Testis (tissue), 2 donors: ENCODE measurements at regions not wholly inside any gene's neighbourhood (a gene's known extent, or its start where the extent isn't known, plus 50 kb on each side); places are given as distances from the start of the nearest gene placed in this dataset.
A peak's percentile ranks its signal among the peaks of the same experiment; 100 is the strongest.

Experiments
- DNase-seq: peaks from one replicate; pipeline ENCODE4 v3.0.0-alpha.2; 2019
- H3K27ac ChIP-seq, 2 donors: fragments of 200-600 bp; sonication (generic); one replicate each; pipeline ENCODE4 v1.5.1; 2019
- H3K27me3 ChIP-seq: fragments of 200-600 bp; sonication (generic); one replicate; pipeline ENCODE4 v1.5.1; 2019
- H3K36me3 ChIP-seq: fragments of 200-600 bp; sonication (generic); one replicate; pipeline ENCODE4 v1.5.1; 2017; ENCODE audit warnings: low read depth; ENCODE audit errors: missing control alignments
- H3K4me1 ChIP-seq: fragments of 200-600 bp; sonication (generic); one replicate; pipeline ENCODE4 v1.5.1; 2019
- H3K4me3 ChIP-seq, 2 donors: fragments of 200-600 bp; sonication (generic); one replicate each; pipeline ENCODE4 v1.5.1; 2017 to 2019
- H3K9me3 ChIP-seq: fragments of 200-600 bp; sonication (generic); one replicate; pipeline ENCODE4 v1.5.1; 2017
- CTCF ChIP-seq, 3 experiments: fragments of 450-650 bp in 2 of 3; fragments of 200-600 bp in 1 of 3; sonication (generic) in 1 of 3; IDR thresholded peaks; one replicate each; pipeline ENCODE4 v1.5.1; 2016 to 2019; ENCODE audit warnings: antibody characterized with exemption in 3 of 3, mild to moderate bottlenecking in 2 of 3, moderate library complexity in 1 of 3
- POLR2A ChIP-seq: fragments of 450-650 bp; IDR thresholded peaks from one replicate; pipeline ENCODE4 v1.6.1; 2017; ENCODE audit warnings: antibody characterized with exemption, mild to moderate bottlenecking, moderate library complexity
- WGBS, 2 donors: methylation state at CpG; one replicate each; pipeline ENCODE4 v1.1.5; 2018; 5-methylcytosine and 5-hydroxymethylcytosine counted together
- intact Hi-C: fragments of 100-400 bp; cut with DNase I; formaldehyde crosslinking; loops from one replicate; pipeline ENCODE4 v1.15.1; 2023; ENCODE audit warnings: low total_unique reads

GRCh38 chr12:30826276-30826675 is 71.5 kb upstream of the CAPRIN2 start:
- Histone ChIP-seq H3K4me1 (no peaks in the 10 kb centered on the region), H3K27ac (no peak overlapping the region), H3K9me3 (no peaks in the 10 kb centered on the region), H3K36me3 (no peaks in the 10 kb centered on the region), H3K27me3 (no peaks in the 10 kb centered on the region), H3K4me3 (no peak overlapping the region)
- WGBS, 2 donors, result 87 to 91% methylated on average over 8 of the region's 8 CpGs
- DNase-seq, result no peak
- intact Hi-C loops, result no loop called here
- TF ChIP-seq CTCF (IDR thresholded peaks at IDR 0.05) (no peak), POLR2A (no peak)

- TF ChIP-seq CTCF (IDR thresholded peaks at IDR 0.05), result no peak
- TF ChIP-seq POLR2A, result no peak
- H3K4me1 ChIP-seq, result no peaks in the 10 kb centered on the region
- 77 to 87% methylated on average over 4 of the region's 4 CpGs for WGBS, 2 donors
- H3K9me3 ChIP-seq, result no peaks in the 10 kb centered on the region
- intact Hi-C loops, result no loop called here
- no peak overlapping the region for H3K27ac ChIP-seq
- H3K4me3 ChIP-seq, result no peak overlapping the region
- no peak for DNase-seq
- no peaks in the 10 kb centered on the region for H3K36me3 ChIP-seq
- H3K27me3 ChIP-seq, result no peaks in the 10 kb centered on the region
These were observed 70.6 kb upstream of the CAPRIN2 start for GRCh38 chr12:30825341-30825740.

GRCh38 chr12:30824311-30824710 is 69.6 kb upstream of the CAPRIN2 start:
- H3K27ac ChIP-seq, result no peak overlapping the region
- WGBS, 2 donors, result 77 to 91% methylated on average over 5 of the region's 5 CpGs
- no peaks in the 10 kb centered on the region for H3K4me1 ChIP-seq
- no peak for DNase-seq
- no peak overlapping the region for H3K4me3 ChIP-seq
- intact Hi-C loops, result no loop called here
- H3K9me3 ChIP-seq, result no peaks in the 10 kb centered on the region
- H3K27me3 ChIP-seq, result no peaks in the 10 kb centered on the region
- TF ChIP-seq CTCF (IDR thresholded peaks at IDR 0.05) (no peak), POLR2A (no peak)
- H3K36me3 ChIP-seq, result no peaks in the 10 kb centered on the region

- WGBS, 2 donors, result 66 to 75% methylated on average over 13 of the region's 13 CpGs
- no peaks in the 10 kb centered on the region for H3K36me3 ChIP-seq
- no peaks in the 10 kb centered on the region for H3K27me3 ChIP-seq
- H3K27ac ChIP-seq, result no peak overlapping the region
- no peak for TF ChIP-seq CTCF (IDR thresholded peaks at IDR 0.05)
- intact Hi-C loops, result no loop called here
- H3K4me3 ChIP-seq, result peak overlapping the region in 1 of 2 donors; percentile 53
- DNase-seq, result no peak
- H3K4me1 ChIP-seq, result no peaks in the 10 kb centered on the region
- H3K9me3 ChIP-seq, result no peaks in the 10 kb centered on the region
These were observed 69.0 kb upstream of the CAPRIN2 start for GRCh38 chr12:30823764-30824163.

- 26 to 44% methylated on average over 19 to 31 of the region's 32 CpGs for WGBS, 2 donors
- peak in 1 of 3 experiments; percentile 32 for TF ChIP-seq CTCF (IDR thresholded peaks at IDR 0.05)
- no peak for TF ChIP-seq POLR2A
- Histone ChIP-seq H3K36me3 (no peaks in the 10 kb centered on the region), H3K9me3 (no peaks in the 10 kb centered on the region), H3K4me3 (peak overlapping the region; percentile 53 to 64), H3K27me3 (no peaks in the 10 kb centered on the region), H3K27ac (peak overlapping the region; percentile 45 to 85), H3K4me1 (no peaks in the 10 kb centered on the region)
- intact Hi-C loops, result no loop called here
- DNase-seq, result peak; percentile 41
These were observed 68.5 kb upstream of the CAPRIN2 start for GRCh38 chr12:30823156-30823699.
